ENCODE measurements at regions not wholly inside any gene's neighbourhood (a gene's known extent, or its start where the extent isn't known, plus 50 kb on each side); places are given as distances from the start of the nearest gene placed in this dataset.

- TF ChIP-seq CTCF (IDR thresholded peaks at IDR 0.05; ENCODE audit: insufficient read depth, low read depth, low read length) = no peak
- ChIA-PET CTCF (interaction anchor here (0.7 kb wide), 1 partner anchor 23 kb away, joined by 3 read pairs; no protein-coding TSS in a partner anchor), POLR2A (no interaction called here)
- Histone ChIP-seq H3K4me3 (ENCODE audit: low read depth, low read length) (no peak overlapping the region), H3K27me3 (ENCODE audit: control insufficient read depth, insufficient read depth, low read length) (peaks cover 3% of the 10 kb centered on the region), H3K36me3 (ENCODE audit: control insufficient read depth, insufficient read depth, low read length) (no peaks in the 10 kb centered on the region)
- no peak for DNase-seq (ENCODE audit: low read depth)
Observed at GRCh38 chr13:44195245-44195644, 178.4 kb upstream of the SERP2 start.

- POLR2A ChIA-PET = no interaction called here
- TF ChIP-seq CTCF (IDR thresholded peaks at IDR 0.05; ENCODE audit: insufficient read depth, low read depth, low read length) = no peak
Observed at GRCh38 chr13:44196196-44196751, 177.3 kb upstream of the SERP2 start.

GRCh38 chr13:44197791-44198770, 175.5 kb upstream of the SERP2 start:
- ChIA-PET CTCF (interaction anchor here (1.2 to 1.6 kb wide), 2 partner anchors 11 to 239 kb away, joined by 3 read pairs; no protein-coding TSS in a partner anchor), POLR2A (no interaction called here)
- DNase-seq (ENCODE audit: low read depth) = no peak
- no peak for TF ChIP-seq CTCF (IDR thresholded peaks at IDR 0.05; ENCODE audit: insufficient read depth, low read depth, low read length)
- H3K4me3 ChIP-seq (ENCODE audit: low read depth, low read length) = no peak overlapping the region
- no peaks in the 10 kb centered on the region for H3K36me3 ChIP-seq (ENCODE audit: control insufficient read depth, insufficient read depth, low read length)
- H3K27me3 ChIP-seq (ENCODE audit: control insufficient read depth, insufficient read depth, low read length) = peaks cover 3% of the 10 kb centered on the region

More at GRCh38 chr13:44196196-44196751, 177.3 kb upstream of the SERP2 start:
- Histone ChIP-seq H3K4me3 (ENCODE audit: low read depth, low read length) (no peak overlapping the region), H3K36me3 (ENCODE audit: control insufficient read depth, insufficient read depth, low read length) (no peaks in the 10 kb centered on the region), H3K27me3 (ENCODE audit: control insufficient read depth, insufficient read depth, low read length) (peaks cover 3% of the 10 kb centered on the region)
- no peak for DNase-seq (ENCODE audit: low read depth)
- CTCF ChIA-PET = no interaction called here

- Histone ChIP-seq H3K27me3 (ENCODE audit: control insufficient read depth, insufficient read depth, low read length) (peaks cover 3% of the 10 kb centered on the region), H3K4me3 (ENCODE audit: low read depth, low read length) (no peak overlapping the region), H3K36me3 (ENCODE audit: control insufficient read depth, insufficient read depth, low read length) (no peaks in the 10 kb centered on the region)
- TF ChIP-seq CTCF (IDR thresholded peaks at IDR 0.05; ENCODE audit: insufficient read depth, low read depth, low read length) = no peak
- DNase-seq (ENCODE audit: low read depth) = no peak
- ChIA-PET POLR2A (no interaction called here), CTCF (interaction anchor here (1.2 to 1.6 kb wide), 2 partner anchors 10 to 238 kb away, joined by 3 read pairs; no protein-coding TSS in a partner anchor)
Observed at GRCh38 chr13:44198826-44199225, 174.8 kb upstream of the SERP2 start.

GRCh38 chr13:44199627-44200207, 173.9 kb upstream of the SERP2 start:
- TF ChIP-seq CTCF (IDR thresholded peaks at IDR 0.05; ENCODE audit: insufficient read depth, low read depth, low read length) = no peak
- Histone ChIP-seq H3K36me3 (ENCODE audit: control insufficient read depth, insufficient read depth, low read length) (no peaks in the 10 kb centered on the region), H3K27me3 (ENCODE audit: control insufficient read depth, insufficient read depth, low read length) (peaks cover 3% of the 10 kb centered on the region), H3K4me3 (ENCODE audit: low read depth, low read length) (no peak overlapping the region)
- POLR2A ChIA-PET = no interaction called here
- no peak for DNase-seq (ENCODE audit: low read depth)
- CTCF ChIA-PET = interaction anchor here (0.7 to 1.1 kb wide), 3 partner anchors 8 to 309 kb away, joined by 3 to 5 read pairs (median 3); no protein-coding TSS in a partner anchor

Data from BJ (cell line).